SKM-1 (cell line): ENCODE measurements at regions not wholly inside any gene's neighbourhood (a gene's known extent, or its start where the extent isn't known, plus 50 kb on each side); places are given as distances from the start of the nearest gene placed in this dataset.

Experiments
- DNase-seq: peaks from one replicate; lab custom pipeline; 2025; ENCODE audit not compliant: unreplicated experiment; lab: John Stamatoyannopoulos, UW

GRCh38 chr13:103394618-103395017, 328.4 kb upstream of the SLC10A2 start:
- DNase-seq, result no peak

GRCh38 chr13:103391936-103392335, 325.7 kb upstream of the SLC10A2 start:
- DNase-seq, result no peak

- DNase-seq, result no peak
Measured at GRCh38 chr13:103388839-103389238, 322.6 kb upstream of the SLC10A2 start.

GRCh38 chr13:103386341-103386740, 320.1 kb upstream of the SLC10A2 start:
- no peak for DNase-seq

- DNase-seq, result no peak
Measured at GRCh38 chr13:103373916-103374315, 307.7 kb upstream of the SLC10A2 start.

GRCh38 chr13:103371271-103371670, 305.1 kb upstream of the SLC10A2 start:
- DNase-seq, result no peak

- no peak for DNase-seq
Measured at GRCh38 chr13:103370790-103371189, 304.6 kb upstream of the SLC10A2 start.

- no peak for DNase-seq
Measured at GRCh38 chr13:103358255-103358932, 292.2 kb upstream of the SLC10A2 start.

GRCh38 chr13:103356226-103356864, 290.1 kb upstream of the SLC10A2 start:
- no peak for DNase-seq

- DNase-seq, result no peak
Measured at GRCh38 chr13:103354171-103354570, 288.0 kb upstream of the SLC10A2 start.

GRCh38 chr13:103351035-103351828, 285.0 kb upstream of the SLC10A2 start:
- no peak for DNase-seq

- no peak for DNase-seq
Measured at GRCh38 chr13:103350147-103350546, 283.9 kb upstream of the SLC10A2 start.

GRCh38 chr13:103349211-103349980, 283.2 kb upstream of the SLC10A2 start:
- DNase-seq, result no peak

GRCh38 chr13:103335241-103335640, 269.0 kb upstream of the SLC10A2 start:
- no peak for DNase-seq

GRCh38 chr13:103331924-103332323, 265.7 kb upstream of the SLC10A2 start:
- no peak for DNase-seq

- DNase-seq, result no peak
Measured at GRCh38 chr13:103328899-103329298, 262.7 kb upstream of the SLC10A2 start.

- DNase-seq, result no peak
Measured at GRCh38 chr13:103326326-103326725, 260.1 kb upstream of the SLC10A2 start.

GRCh38 chr13:103325672-103326071, 259.5 kb upstream of the SLC10A2 start:
- DNase-seq, result no peak

- no peak for DNase-seq
Measured at GRCh38 chr13:103324641-103325040, 258.4 kb upstream of the SLC10A2 start.

- DNase-seq, result no peak
Measured at GRCh38 chr13:103315711-103316110, 249.5 kb upstream of the SLC10A2 start.

- no peak for DNase-seq
Measured at GRCh38 chr13:103312467-103312866, 246.2 kb upstream of the SLC10A2 start.
